Stomach (tissue), 8 donors: ENCODE measurements at regions not wholly inside any gene's neighbourhood (a gene's known extent, or its start where the extent isn't known, plus 50 kb on each side); places are given as distances from the start of the nearest gene placed in this dataset.
A peak's percentile ranks its signal among the peaks of the same experiment; 100 is the strongest.

ENCODE experiments used
- DNase-seq, 2 donors: peaks; one replicate each; pipeline versions ENCODE4 v3.0.0 to v3.0.0-alpha.2; 2013 to 2019
- H3K27ac ChIP-seq, 5 donors: fragments of 200-600 bp in 4 of 5; sonication (generic) in 4 of 5; one replicate each; pipeline ENCODE4 v1.5.1; 2013 to 2019; ENCODE audit warnings: mild to moderate bottlenecking in 1 of 5, moderate library complexity in 1 of 5
- H3K27me3 ChIP-seq, 3 donors: fragments of 200-600 bp; sonication (generic); one replicate each; pipeline ENCODE4 v1.5.1; 2017 to 2019; ENCODE audit warnings: mixed run types in 1 of 3
- H3K36me3 ChIP-seq, 4 donors: fragments of 200-600 bp; sonication (generic); 1 replicate in 3 of 4; 2 replicates in 1 of 4; pipeline ENCODE4 v1.5.1; 2016 to 2019
- H3K4me1 ChIP-seq, 4 donors: fragments of 200-600 bp; sonication (generic); one replicate each; pipeline ENCODE4 v1.5.1; 2016 to 2019
- H3K4me3 ChIP-seq, 4 donors: fragments of 200-600 bp; sonication (generic) in 3 of 4; one replicate each; pipeline ENCODE4 v1.5.1; 2016 to 2019; ENCODE audit warnings: mild to moderate bottlenecking in 1 of 4
- H3K9me3 ChIP-seq, 4 donors: fragments of 200-600 bp; sonication (generic); one replicate each; pipeline ENCODE4 v1.5.1; 2016 to 2019
- CTCF ChIP-seq, 7 experiments: fragments of 450-650 bp in 4 of 7; fragments of 200-600 bp in 3 of 7; sonication (generic) in 3 of 7; IDR thresholded peaks; one replicate each; pipeline ENCODE4 v1.5.1; 2016 to 2019; ENCODE audit warnings: antibody characterized with exemption in 7 of 7, control low read depth in 2 of 7, mild to moderate bottlenecking in 1 of 7
- EP300 ChIP-seq: sonication (generic); formaldehyde crosslinking; IDR thresholded peaks from one replicate; pipeline ENCODE4 v1.6.1; 2017; ENCODE audit warnings: antibody characterized with exemption
- POLR2A ChIP-seq, 4 donors: fragments of 450-650 bp; IDR thresholded peaks; one replicate each; pipeline ENCODE4 v1.6.1; 2016; ENCODE audit warnings: antibody characterized with exemption in 4 of 4, control low read depth in 2 of 4, mild to moderate bottlenecking in 1 of 4, moderate library complexity in 1 of 4
- POLR2AphosphoS5 ChIP-seq, 3 donors: sonication (generic); formaldehyde crosslinking; IDR thresholded peaks; one replicate each; pipeline ENCODE4 v1.6.1; 2016; ENCODE audit warnings: antibody characterized with exemption in 3 of 3
- WGBS, 5 donors: extraction: QIAGEN DNeasy Blood & Tissue Kit in 3 of 5; methylation state at CpG; one replicate each; pipeline versions ENCODE4 v1.1.5 to v1.1.7; 2013 to 2018; 5-methylcytosine and 5-hydroxymethylcytosine counted together
- intact Hi-C: fragments of 100-400 bp; cut with DNase I; formaldehyde crosslinking; loops from one replicate; pipeline ENCODE4 v1.15.1; 2023; ENCODE audit warnings: low total_unique reads
- donor health status: healthy with polysubstance abuse.
- donor health status: Bipolar disorder and iron deficiency.
- donor health status: healthy.

- no peak for TF ChIP-seq POLR2A (IDR thresholded peaks at IDR 0.05)
- TF ChIP-seq EP300, result no peak
- no peak for TF ChIP-seq CTCF (IDR thresholded peaks at IDR 0.05)
- no peak for TF ChIP-seq POLR2AphosphoS5 (IDR thresholded peaks at IDR 0.05)
- Histone ChIP-seq H3K27ac (no peak overlapping the region), H3K36me3 (no peaks in the 10 kb centered on the region), H3K4me3 (peak overlapping the region in 1 of 4 donors; percentile 11), H3K9me3 (peaks cover 0 to 20% (median 8%) of the 10 kb centered on the region in 4 donors), H3K27me3 (peaks cover 0 to 5% (median 0%) of the 10 kb centered on the region in 3 donors), H3K4me1 (no peaks in the 10 kb centered on the region)
- no peak for DNase-seq
- WGBS, 5 donors, result 81 to 86% (median 86%) methylated on average over 9 to 11 of the region's 11 CpGs
- intact Hi-C loops, result no loop called here
Measured at GRCh38 chr14:99075061-99075460, 196.9 kb downstream of the BCL11B start.

DNA sequence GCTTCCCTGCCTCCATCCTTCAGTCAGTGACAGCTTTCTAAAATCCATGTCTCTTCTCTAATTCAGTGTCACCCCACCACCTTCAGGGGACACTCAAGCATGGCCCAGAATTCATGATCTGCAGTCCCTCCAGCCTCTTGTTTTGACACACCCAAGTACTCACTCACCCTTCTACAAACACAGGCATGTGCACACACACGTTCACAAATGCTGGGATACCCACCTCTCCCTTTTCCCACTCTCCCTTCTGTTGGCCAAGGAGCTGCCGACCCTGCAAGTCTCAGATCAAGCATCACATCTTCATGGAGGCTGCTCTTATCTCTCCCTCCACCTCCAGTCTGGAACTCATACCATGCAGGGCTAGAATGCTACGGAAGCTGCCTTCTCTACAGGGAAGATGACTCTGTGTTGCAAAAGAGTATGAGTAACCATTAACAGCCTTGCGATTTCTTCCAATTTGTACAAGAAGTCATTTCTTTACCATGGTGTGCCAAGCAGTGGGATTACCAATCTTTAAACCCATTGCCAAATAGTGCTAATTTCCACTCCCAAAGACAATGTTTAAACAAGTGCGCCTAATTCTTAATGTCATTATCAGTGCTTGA is 196.1 kb downstream of the BCL11B start:
- no peak overlapping the region for H3K27ac ChIP-seq
- 57 to 60% (median 60%) methylated on average over 5 of the region's 5 CpGs for WGBS, 5 donors
- intact Hi-C loops, result no loop called here
- peaks cover 0 to 5% (median 0%) of the 10 kb centered on the region in 3 donors for H3K27me3 ChIP-seq
- H3K36me3 ChIP-seq, result no peaks in the 10 kb centered on the region
- peak overlapping the region in 1 of 4 donors; percentile 11 for H3K4me3 ChIP-seq
- peaks cover 0 to 23% (median 13%) of the 10 kb centered on the region in 4 donors for H3K9me3 ChIP-seq
- TF ChIP-seq CTCF (IDR thresholded peaks at IDR 0.05) (no peak), POLR2AphosphoS5 (IDR thresholded peaks at IDR 0.05) (no peak), POLR2A (IDR thresholded peaks at IDR 0.05) (no peak), EP300 (no peak)
- no peak for DNase-seq
- H3K4me1 ChIP-seq, result no peaks in the 10 kb centered on the region

GRCh38 chr14:99077076-99077843 is 194.7 kb downstream of the BCL11B start:
- Histone ChIP-seq H3K4me3 (no peak overlapping the region), H3K36me3 (no peaks in the 10 kb centered on the region), H3K9me3 (peaks cover 0 to 20% (median 14%) of the 10 kb centered on the region in 4 donors), H3K27me3 (peaks cover 0 to 5% (median 0%) of the 10 kb centered on the region in 3 donors), H3K4me1 (no peaks in the 10 kb centered on the region), H3K27ac (no peak overlapping the region)
- no peak for DNase-seq
- intact Hi-C loops, result no loop called here
- WGBS, 5 donors, result 70 to 82% (median 76%) methylated on average over 8 of the region's 8 CpGs
- TF ChIP-seq POLR2A (IDR thresholded peaks at IDR 0.05) (no peak), POLR2AphosphoS5 (IDR thresholded peaks at IDR 0.05) (no peak), CTCF (IDR thresholded peaks at IDR 0.05) (no peak), EP300 (no peak)

- WGBS, 5 donors, result 75 to 88% (median 78%) methylated on average over 6 of the region's 6 CpGs
- Histone ChIP-seq H3K27ac (no peak overlapping the region), H3K4me1 (no peaks in the 10 kb centered on the region), H3K36me3 (no peaks in the 10 kb centered on the region), H3K9me3 (peaks cover 0 to 20% (median 14%) of the 10 kb centered on the region in 4 donors), H3K27me3 (peaks cover 0 to 5% (median 0%) of the 10 kb centered on the region in 3 donors), H3K4me3 (no peak overlapping the region)
- intact Hi-C loops, result no loop called here
- no peak for DNase-seq
- TF ChIP-seq CTCF (IDR thresholded peaks at IDR 0.05) (no peak), EP300 (no peak), POLR2AphosphoS5 (IDR thresholded peaks at IDR 0.05) (no peak), POLR2A (IDR thresholded peaks at IDR 0.05) (no peak)
Measured at GRCh38 chr14:99077844-99078236, 194.2 kb downstream of the BCL11B start.
